ENCODE measurements at regions not wholly inside any gene's neighbourhood (a gene's known extent, or its start where the extent isn't known, plus 50 kb on each side); places are given as distances from the start of the nearest gene placed in this dataset. TPM values are rescaled to one million over a fixed set of nuclear protein-coding genes. Genes with fewer than 3 reads are reported as not detected.
"Not testable (repeated sequence)": the region's sequence is repeated elsewhere in the genome, so short reads cannot be mapped to it uniquely, and the experiment has no call there.

DNA sequence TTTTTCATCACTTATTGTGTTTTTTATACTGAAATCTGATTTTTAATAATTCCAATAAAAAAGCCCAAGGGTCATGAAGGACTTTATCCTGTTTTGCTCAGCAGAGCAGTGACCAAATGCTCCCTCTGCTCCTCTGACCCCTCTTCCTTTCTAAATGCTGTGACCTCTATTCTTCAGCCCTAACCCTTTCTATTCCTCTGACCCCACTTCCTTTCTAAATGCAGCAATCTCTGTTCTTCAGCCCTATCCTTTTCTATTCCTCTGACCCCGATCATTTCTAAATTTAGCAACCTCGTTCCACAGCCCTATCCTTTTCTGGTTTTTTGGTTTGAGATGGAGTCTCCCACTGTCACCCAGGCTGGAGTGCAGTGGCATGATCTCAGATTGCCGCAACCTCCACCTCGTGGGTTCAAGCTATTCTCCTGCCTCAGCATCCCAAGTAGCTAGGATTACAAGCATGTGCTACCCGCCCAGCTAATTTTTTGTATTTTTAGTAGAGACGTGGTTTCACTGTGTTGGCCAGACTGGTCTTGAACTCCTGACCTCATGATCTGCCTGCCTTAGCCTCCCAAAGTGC is 581.4 kb upstream of the DEFB115 start:
- H3K27me3 ChIP-seq; H3K9me3 ChIP-seq; intact Hi-C loops (cut with DNase I; ENCODE audit: low total_unique reads); H3K27ac ChIP-seq; H3K4me3 ChIP-seq; H3K36me3 ChIP-seq; H3K4me1 ChIP-seq; DNase-seq: not testable (repeated sequence)

DNA sequence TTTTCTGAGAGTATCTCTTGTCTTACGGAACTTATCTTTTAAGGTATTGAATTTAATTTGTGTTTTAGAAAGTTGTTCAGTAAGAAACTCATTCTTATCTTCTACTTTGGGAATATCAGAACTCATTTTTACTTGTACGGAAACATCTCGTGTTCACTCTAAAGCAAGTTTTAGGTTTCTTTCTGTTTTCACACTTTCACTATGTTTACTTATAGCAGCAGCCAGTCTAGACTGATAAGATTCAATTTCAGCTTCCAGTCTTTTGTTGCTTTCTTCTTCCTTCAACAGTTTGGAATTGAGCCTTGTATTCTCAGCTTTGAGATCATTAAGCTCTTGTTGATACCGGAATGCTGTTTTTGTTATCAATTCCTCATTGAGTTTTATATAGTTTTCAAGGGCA is 575.2 kb upstream of the DEFB115 start:
- intact Hi-C loops (cut with DNase I; ENCODE audit: low total_unique reads); H3K9me3 ChIP-seq: not testable (repeated sequence)

DNA sequence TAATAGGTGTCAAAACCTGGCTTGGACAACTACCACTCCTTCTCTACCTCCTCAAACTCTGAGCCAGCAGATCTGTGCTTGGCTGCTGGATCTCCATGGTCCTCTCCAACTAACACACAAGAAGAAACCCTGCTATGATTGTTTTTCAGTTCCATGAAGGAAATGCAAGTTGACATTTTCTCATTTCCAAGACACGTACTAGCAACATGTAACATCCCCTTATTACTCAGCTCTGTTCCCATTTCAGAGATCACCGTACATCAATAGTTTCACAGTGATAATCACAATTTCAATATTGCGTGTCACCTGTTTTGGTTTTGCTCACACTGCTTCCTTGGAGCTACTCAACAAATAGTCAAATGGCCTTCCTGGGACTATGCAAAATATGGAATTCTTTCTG is 544.6 kb upstream of the DEFB115 start:
- H3K4me3 ChIP-seq; H3K27me3 ChIP-seq; H3K36me3 ChIP-seq; H3K9me3 ChIP-seq; H3K4me1 ChIP-seq; DNase-seq; H3K27ac ChIP-seq; intact Hi-C loops (cut with DNase I; ENCODE audit: low total_unique reads): not testable (repeated sequence)

More for the DNA sequence above, 575.2 kb upstream of the DEFB115 start:
- not testable (repeated sequence) for H3K27me3 ChIP-seq, H3K4me3 ChIP-seq, H3K27ac ChIP-seq, H3K4me1 ChIP-seq, H3K36me3 ChIP-seq, DNase-seq

DNA sequence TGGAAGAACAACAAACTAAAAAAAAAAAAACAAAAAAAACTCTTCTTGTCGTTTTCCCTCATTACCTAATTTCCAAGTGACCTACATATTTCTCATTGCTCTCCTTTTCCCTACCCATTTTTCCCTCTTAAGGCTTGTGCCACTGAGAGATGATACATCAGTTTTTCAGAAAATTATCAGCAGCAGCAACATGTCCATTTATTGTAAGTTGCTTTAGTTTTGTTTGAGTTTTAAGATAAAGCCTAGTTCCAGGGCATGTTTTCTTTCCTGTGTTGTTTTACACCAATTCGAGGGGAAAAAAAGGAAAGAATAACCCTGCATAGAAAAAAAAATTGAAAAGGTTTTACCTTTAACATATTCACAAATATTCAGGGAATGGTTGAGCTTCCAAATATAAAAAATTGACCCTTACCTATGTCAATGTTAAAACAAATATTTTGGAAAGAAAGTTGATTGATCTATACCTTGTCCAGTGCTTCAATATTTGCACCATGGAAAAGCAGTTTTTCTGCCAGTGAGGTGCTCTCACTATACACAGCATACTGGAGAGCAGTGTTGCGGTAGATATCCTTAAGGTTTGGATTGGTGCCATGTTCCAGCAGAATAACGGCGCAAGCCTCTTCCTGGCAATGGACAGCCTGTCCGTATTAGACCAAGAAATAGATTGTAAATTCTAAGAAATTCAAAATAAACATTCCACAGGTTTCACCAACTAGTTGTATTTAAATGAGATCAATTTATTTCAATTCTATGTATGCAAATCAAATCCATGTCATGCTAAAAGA is 537.9 kb upstream of the DEFB115 start:
- intact Hi-C loops (cut with DNase I; ENCODE audit: low total_unique reads); DNase-seq; H3K9me3 ChIP-seq; H3K4me1 ChIP-seq; H3K4me3 ChIP-seq; H3K36me3 ChIP-seq; H3K27ac ChIP-seq; H3K27me3 ChIP-seq: not testable (repeated sequence)

DNA sequence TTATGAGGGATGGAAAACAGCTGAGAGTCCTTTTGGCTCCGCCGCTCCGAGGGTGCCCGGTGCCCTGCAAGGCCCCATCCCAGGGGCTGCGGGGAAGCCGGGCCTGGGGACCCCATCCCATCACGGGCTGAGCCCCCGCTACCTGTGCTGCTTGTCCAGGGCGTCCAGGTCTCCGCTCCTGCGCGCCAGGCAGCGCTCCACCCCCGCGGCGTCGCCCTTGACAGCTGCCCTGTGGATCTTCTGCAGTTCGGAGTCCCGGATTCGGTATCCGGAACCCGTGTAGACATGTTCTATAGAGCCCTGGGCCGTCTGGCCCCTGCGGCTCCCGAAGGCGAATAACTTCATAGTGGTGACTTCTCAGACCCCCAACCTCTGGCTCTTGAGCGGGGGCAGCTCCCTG is 534.0 kb upstream of the DEFB115 start:
- H3K4me1 ChIP-seq; H3K27ac ChIP-seq; H3K9me3 ChIP-seq; H3K4me3 ChIP-seq; H3K36me3 ChIP-seq; DNase-seq; intact Hi-C loops (cut with DNase I; ENCODE audit: low total_unique reads); H3K27me3 ChIP-seq: not testable (repeated sequence)

DNA sequence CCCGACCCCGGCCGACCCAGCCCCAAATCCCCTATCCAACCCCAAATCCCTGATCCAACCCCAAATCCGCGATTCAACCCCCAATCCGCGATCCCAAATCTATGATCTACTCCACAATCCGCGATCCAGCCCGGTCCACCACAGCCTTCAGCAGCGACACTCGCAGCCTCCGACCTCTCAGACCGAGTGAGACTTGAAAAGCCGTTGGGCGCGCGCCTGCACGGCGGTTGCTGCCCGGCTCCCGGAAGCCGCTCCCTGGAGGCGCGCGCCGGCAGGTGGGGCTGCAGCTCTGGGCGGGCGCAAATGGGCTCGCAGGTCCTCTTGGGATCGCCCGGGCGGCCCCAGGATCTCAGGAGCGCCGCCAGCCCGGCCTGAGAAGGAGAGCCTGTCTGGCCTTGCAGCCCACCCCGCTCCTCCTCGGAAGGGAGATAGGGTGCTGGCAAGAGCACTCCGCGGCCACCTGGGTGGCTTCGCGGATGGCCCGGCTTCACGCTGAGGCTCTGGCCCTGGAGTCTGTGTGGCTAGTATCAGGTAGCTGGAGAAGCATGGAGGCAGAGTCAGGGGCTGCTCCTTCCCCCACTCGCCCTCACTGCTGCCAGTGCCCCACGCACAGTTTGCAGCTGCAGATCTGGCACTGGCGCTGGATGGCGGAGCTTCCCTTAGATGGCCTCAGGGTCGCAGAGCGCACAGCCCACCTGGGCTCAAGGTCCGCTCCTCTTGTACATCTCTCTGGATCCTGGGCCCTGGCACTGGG is 533.4 kb upstream of the DEFB115 start:
- peak in 1 of 2 donors; percentile 36 for DNase-seq
- H3K36me3 ChIP-seq; H3K4me1 ChIP-seq; H3K27ac ChIP-seq; intact Hi-C loops (cut with DNase I; ENCODE audit: low total_unique reads); H3K9me3 ChIP-seq; H3K27me3 ChIP-seq: not testable (repeated sequence)
- peak overlapping the region in 1 of 2 donors; percentile 9 for H3K4me3 ChIP-seq

DNA sequence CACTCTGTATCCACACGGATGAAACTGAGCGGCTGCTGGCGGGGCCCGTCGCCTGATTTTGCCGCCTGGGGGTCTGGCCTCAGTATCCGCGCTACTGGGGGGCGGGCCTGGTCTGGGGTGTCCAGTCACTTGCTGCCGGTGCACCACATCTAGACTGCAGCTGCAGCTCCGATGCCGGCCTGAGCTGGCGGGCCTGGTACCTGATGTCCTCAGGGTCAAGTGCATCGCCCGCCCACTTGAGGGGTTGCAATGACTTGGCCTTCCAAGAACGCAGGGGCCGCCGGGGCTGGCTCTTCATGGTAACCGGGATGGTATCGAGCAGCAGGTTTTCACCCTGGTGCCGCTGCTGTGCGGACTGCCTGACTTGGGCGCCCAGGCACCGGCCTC is 532.8 kb upstream of the DEFB115 start:
- H3K4me3 ChIP-seq; intact Hi-C loops (cut with DNase I; ENCODE audit: low total_unique reads); H3K4me1 ChIP-seq; H3K27ac ChIP-seq; H3K9me3 ChIP-seq; H3K27me3 ChIP-seq; H3K36me3 ChIP-seq: not testable (repeated sequence)
- DNase-seq, result peak in 1 of 2 donors; percentile 13

DNA sequence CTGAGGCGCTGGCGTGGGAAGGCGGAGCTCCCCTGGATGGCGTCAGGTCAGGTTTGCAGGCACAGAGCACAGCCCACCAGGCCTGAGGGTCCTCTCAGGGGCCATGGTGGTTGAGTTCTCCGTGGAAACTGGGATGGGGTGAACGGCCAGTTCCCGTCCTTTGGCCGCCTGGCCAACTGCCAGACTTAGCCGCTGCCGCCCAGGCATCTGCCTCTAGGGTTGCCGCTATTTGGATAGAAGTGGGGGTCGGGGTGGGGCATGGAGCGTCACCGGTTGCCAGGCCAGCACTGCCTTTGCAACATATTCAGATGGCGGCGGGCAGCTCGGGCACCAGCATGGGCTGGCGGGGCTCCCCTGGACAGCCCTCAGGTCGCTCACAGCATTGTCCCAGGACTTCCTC is 532.3 kb upstream of the DEFB115 start:
- H3K4me3 ChIP-seq; H3K9me3 ChIP-seq; intact Hi-C loops (cut with DNase I; ENCODE audit: low total_unique reads); H3K27me3 ChIP-seq; DNase-seq; H3K4me1 ChIP-seq; H3K27ac ChIP-seq; H3K36me3 ChIP-seq: not testable (repeated sequence)

DNA sequence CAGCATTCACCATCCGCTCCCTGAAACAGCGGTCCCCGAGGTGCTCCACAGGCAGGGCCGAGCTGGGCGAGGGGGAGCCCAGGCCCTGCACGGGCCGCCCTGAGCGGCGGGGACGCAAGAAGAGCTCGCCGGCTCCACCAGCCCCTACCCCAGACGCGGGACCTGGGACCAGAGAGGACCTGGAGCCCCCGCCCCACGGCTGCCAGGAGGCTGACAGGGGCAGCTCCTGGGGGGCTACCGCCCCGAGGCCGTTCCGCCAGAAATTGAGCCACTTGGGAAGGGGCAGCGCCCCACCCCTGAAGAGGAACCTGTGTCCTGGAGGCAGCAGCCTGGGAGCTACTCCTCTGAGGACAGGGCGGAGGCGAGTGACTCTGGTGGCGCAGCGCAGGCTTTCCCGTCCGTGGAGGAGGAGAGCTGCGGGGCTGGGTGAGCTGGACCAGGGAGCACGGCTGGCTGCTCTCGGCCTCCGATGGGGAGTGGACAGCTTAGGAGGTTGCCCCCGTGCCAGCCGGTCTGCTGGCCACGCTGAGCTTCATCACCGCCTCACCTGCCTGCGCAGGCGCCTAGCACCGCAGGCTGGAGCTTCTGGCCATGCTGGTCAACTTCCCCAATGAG is 529.1 kb upstream of the DEFB115 start:
- H3K27me3 ChIP-seq; intact Hi-C loops (cut with DNase I; ENCODE audit: low total_unique reads); H3K9me3 ChIP-seq; H3K36me3 ChIP-seq; H3K4me1 ChIP-seq; H3K4me3 ChIP-seq; DNase-seq; H3K27ac ChIP-seq: not testable (repeated sequence)

Small RNA genes in the stretch of these regions (small RNA-seq; reads per million reads assigned to genes)
- gene RF00002, result not detected
- not detected for gene RF00026
